ENCODE measurements at regions not wholly inside any gene's neighbourhood (a gene's known extent, or its start where the extent isn't known, plus 50 kb on each side); places are given as distances from the start of the nearest gene placed in this dataset.

GRCh38 chr5:5738797-5739489 lies 316.5 kb downstream of the ICE1 start:
- TF ChIP-seq CTCF (IDR thresholded peaks at IDR 0.05) (no peak), EZH2phosphoT487 (IDR thresholded peaks at IDR 0.05) (no peak), EZH2 (IDR thresholded peaks at IDR 0.05) (no peak)

All from neural progenitor cell (in vitro differentiated cells).